HG02798 (cell line): ENCODE measurements at regions not wholly inside any gene's neighbourhood (a gene's known extent, or its start where the extent isn't known, plus 50 kb on each side); places are given as distances from the start of the nearest gene placed in this dataset.
"Not testable (repeated sequence)": the region's sequence is repeated elsewhere in the genome, so short reads cannot be mapped to it uniquely, and the experiment has no call there.

Source experiments
- ATAC-seq: cut with Tn5 transposase; IDR thresholded peaks from one replicate; pipeline ENCODE4 v1.9.1; 2021; ENCODE audit warnings: mild to moderate bottlenecking; ENCODE audit not compliant: unreplicated experiment, poor library complexity

- no peak for ATAC-seq
Measured at GRCh38 chrX:83588409-83588808, 80.3 kb downstream of the POU3F4 start.

GRCh38 chrX:83593634-83594294 lies 85.7 kb downstream of the POU3F4 start:
- ATAC-seq = no peak

- ATAC-seq = no peak
Measured at GRCh38 chrX:83630662-83631061, 122.6 kb downstream of the POU3F4 start.

- ATAC-seq = not testable (repeated sequence)
Measured at GRCh38 chrX:83649706-83650105, 141.6 kb downstream of the POU3F4 start.

GRCh38 chrX:83658731-83659130 lies 150.6 kb downstream of the POU3F4 start:
- ATAC-seq = peak; percentile 73
